Hepatocyte (in vitro differentiated cells): ENCODE measurements at regions not wholly inside any gene's neighbourhood (a gene's known extent, or its start where the extent isn't known, plus 50 kb on each side); places are given as distances from the start of the nearest gene placed in this dataset.

Experiments used
- CTCF ChIP-seq: fragments of 200-600 bp; sonication (generic); IDR thresholded peaks from 2 replicates; pipeline ENCODE4 v1.5.1; 2016; ENCODE audit warnings: antibody characterized with exemption, mild to moderate bottlenecking; ENCODE audit not compliant: poor library complexity
- EZH2 ChIP-seq: fragments of 200-600 bp; sonication (generic); IDR thresholded peaks from 2 replicates; pipeline ENCODE4 v1.6.1; 2016; ENCODE audit warnings: antibody characterized with exemption, mild to moderate bottlenecking, borderline replicate concordance

GRCh38 chr11:130578738-130579368, 130.4 kb downstream of the ADAMTS15 start:
- TF ChIP-seq CTCF (no peak), EZH2 (no peak)
